ENCODE measurements at regions not wholly inside any gene's neighbourhood (a gene's known extent, or its start where the extent isn't known, plus 50 kb on each side); places are given as distances from the start of the nearest gene placed in this dataset.
"Not testable (repeated sequence)": the region's sequence is repeated elsewhere in the genome, so short reads cannot be mapped to it uniquely, and the experiment has no call there.

DNA sequence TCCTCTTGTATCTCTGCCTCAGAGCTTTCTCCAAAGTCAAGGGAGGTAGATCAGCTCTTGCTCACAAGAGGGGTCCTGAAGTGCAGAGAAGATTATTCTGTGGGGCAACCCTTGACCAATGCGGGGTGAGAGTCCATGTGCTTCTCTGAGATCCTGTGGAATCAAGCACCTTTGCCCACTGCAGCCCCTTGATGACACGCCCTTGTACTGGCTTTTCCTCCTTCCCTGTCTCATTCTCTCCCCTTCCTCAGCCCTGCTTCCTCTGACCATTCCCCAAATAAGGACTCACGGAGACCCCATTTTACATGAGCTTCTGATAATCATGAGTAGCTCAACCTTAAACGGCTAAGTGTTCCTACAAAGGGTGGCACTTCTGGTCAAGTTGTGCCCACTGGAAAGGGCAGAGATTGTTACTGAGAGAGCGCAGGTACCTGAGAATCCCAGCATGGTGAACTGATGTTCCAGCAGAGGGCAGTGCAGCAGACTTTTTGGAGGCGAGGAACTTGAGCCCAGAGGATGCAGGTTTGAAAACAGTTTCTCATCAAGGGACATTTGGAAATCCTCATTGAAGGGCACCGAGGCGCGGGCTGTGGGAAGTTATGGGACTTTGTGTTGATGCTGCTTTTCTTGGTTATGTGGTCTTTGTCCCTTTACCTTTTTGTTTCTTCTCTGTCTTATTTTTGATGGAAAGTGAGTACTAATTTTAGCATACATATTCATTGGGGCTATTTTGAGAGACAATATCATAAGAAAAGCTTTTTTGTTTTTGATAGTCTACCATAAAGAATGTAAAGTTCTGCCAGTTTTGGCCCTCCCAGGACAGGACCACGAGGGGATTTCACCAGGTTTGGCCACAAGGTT lies 201.3 kb downstream of the RBM46 start:
- DNase-seq (ENCODE audit: low read depth, low spot score) = peak; percentile 42

DNA sequence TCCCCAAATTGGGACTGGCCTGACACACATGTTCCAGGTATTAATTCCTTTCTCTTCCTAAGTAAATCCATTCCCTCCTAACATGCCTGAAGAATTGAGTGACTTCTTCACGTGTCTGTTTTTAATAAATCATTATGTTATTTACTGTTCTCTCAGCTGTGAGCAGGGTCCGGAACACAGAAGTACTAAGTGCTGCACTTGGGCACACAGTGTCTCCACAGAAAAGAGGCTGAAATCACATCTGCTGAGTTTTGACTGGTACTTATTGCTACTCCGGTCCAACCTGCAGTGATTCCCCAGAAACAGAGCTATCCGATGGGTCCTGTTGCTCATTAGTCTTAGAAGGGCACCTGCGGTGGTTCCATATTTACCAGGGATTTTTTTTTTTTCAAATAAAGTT lies 202.6 kb downstream of the RBM46 start:
- no peak for DNase-seq (ENCODE audit: low read depth, low spot score)

DNA sequence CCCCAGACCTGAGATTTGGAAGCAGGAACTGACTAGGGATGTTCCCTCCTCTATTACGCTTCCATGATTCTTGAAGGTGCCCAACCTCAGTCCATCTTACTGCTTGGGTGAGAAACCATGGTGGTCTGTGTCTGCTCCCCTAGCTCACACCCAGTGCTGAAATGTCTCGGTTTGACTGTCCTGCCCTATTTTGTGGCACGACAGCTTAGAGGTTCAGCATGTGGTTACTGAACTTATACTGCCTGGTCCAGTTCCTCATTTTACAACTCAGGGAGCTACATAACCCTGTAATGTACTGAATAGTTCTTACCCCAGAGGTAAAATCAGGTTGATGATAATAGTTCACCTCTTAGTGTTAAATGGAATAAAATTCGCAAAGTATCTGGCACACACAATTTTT lies 203.1 kb downstream of the RBM46 start:
- DNase-seq (ENCODE audit: low read depth, low spot score) = no peak

DNA sequence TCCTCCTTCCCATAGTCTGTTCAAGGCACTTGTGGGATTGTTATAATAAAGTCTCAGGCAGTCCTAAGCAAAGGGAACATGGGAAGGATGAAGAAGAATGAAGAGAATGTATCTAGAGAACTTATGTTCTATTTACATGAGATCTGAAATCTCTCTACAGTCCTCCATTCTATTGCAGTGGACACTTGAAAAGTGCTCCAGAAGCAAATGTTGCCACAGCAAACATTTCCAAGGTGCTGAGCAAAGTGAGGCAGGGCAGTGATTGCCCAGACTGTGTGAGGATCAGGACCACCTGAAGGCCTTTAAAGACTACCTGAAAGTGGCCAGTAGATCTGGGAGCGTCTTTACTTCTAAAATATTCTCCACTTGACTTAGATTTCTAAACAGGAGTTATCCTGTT lies 203.5 kb downstream of the RBM46 start:
- no peak for DNase-seq (ENCODE audit: low read depth, low spot score)

DNA sequence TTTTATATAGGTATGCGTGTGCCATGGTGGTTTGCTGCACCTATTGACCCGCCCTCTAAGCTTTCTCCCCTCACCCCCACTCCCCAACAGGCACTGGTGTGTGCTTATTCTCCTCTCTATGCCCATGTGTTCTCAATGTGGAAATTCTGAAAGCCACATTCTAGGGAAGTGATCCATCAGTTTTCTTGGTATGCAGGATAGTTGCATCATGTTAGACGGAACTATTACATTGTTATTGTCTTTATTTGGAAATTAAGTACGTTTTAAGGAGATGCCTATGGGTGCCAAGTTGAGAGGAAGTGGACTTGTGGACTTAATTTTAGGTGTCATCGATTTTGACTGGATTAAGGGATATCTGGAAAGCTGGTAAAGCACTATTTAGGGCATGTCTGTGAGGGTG lies 204.6 kb downstream of the RBM46 start:
- no peak for DNase-seq (ENCODE audit: low read depth, low spot score)

DNA sequence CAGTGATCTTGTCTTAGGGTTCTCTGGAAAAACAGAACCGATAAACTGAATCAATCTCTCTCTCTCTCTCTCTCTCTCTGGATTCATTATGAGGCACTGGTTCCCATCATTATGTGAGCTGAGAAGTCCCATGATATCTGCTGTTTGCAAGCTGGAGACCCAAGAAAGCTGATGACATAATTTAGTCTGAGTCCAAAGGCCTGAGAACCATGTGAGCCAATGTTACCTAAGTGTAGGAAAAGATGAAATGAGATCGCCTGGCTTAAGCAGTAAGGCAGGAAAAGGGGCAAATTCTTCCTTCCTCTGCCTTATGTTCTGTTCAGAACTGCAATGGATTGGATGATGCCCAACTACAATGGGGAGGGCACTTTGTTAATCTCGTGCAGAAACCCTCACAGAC lies 207.4 kb downstream of the RBM46 start:
- DNase-seq (ENCODE audit: low read depth, low spot score) = no peak

DNA sequence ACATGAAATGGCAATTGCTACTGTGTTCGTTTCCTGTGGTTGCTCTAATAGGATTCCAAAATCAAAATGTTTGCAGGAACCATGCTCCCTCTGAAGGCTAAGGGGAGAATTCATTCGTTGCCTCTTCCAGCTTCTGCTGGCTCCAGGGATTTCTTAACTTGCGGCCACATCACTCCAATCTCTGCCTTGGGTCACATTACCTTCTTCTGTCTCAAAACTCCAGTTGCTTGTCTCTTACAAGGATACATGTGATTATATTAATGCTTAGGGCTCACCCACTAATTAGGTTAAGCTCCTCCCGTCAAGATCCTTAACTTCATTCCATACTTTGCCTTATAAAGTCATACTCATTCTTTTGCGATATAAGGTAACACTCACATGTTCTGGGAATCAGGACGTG lies 208.4 kb downstream of the RBM46 start:
- DNase-seq (ENCODE audit: low read depth, low spot score) = no peak

DNA sequence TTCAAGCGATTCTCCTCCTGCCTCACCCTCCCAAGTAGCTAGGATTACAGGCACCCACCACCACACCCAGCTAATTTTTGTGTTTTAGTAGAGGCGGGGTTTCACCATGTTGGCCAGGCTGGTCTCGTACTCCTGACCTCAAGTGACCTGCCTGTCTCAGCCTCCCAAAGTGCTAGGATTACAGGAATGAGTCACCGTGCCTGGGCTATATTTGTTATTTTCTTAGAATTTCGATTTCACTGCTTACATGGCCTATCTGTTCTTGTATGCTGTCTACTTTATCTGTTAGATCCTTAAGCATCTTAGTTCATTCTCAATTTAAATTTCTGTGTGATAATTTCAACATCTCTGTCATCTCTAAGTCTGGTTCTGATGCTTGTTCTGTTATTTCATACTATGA lies 210.6 kb upstream of the NPY2R start:
- not testable (repeated sequence) for DNase-seq (ENCODE audit: low read depth, low spot score)

DNA sequence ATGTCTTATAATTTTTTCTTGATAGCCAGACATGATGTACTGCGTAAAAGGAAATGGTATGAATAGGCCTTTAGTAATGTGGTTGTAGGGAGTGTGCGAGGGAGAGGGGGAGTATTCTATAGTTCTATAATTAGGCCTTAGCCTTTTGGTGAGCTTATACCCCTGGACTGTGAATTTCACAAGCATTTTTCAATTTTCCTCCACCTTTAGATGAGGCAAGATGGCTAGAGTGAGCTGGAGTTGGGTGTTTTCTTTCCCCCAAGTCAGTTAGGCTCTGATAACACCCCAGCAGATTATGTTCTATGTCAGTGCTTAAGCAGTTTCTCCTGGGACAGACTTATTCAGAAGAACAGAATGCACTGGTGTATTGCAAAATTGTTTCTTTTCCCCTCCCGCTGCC lies 210.2 kb upstream of the NPY2R start:
- no peak for DNase-seq (ENCODE audit: low read depth, low spot score)

DNA sequence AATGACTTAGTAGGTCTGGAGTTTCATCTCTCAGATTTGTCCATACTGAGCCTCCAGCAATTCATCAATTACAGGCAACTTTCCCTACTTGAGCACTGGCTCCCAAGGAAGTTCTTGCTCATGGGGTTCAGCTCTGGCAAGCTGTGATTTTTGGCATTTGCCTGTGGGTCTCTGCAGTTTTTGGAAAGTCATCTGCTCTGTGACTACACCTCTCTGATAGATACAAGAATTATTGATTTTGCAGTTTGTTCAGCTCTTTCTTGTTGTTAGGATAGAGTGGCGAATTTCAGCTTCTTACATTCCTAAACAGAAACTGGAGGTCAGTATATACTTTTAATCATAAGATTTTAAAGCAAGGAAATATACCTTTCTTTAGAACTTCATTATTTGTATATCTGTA lies 209.7 kb upstream of the NPY2R start:
- DNase-seq (ENCODE audit: low read depth, low spot score) = no peak

DNA sequence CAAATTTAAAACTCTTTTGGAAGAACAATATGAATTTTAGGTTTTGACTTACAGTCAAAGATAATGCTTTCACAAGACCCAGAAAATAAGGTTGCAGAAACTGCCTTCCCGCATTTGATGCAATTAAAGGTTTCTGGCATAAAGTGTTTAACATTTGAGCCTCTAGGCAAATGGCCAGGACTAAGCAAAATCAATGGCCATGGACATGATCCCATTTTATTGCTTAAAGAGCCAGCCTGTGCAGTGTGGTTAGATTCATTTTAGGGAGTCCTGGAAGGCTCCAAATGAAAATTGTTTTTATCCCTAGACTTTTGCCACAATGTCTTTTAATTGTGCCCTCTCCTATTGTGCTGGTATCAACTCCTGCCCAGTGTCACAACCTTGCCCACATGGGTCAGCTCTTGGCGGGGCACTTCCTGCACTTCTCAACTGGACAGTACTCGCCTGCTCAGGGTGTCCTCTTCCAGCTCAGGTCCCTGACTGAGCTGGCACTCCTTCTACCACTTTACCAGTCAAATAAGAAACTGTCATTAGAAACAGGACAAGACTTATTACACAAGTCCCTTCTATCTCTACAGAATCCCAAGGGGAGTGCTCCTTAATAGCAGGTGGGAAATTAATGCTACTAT lies 208.4 kb upstream of the NPY2R start:
- DNase-seq (ENCODE audit: low read depth, low spot score) = no peak

DNA sequence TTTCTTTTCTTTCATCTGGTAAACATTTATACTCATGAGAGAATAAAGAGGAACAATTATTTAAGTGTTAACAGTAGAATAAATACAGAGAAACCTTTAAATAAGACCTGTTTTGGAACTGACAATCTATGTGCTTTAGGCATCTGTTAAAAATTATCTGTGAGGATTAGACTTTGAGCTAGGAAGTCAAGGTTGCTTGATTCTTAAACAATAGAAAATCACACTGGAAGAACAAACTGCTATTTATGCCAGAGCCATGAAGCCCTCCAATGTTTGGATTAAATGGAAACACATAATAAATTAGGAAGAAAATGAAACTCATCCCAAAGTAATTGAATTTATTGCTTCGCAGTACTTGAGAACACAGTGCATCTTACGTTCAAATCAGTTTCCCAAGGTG lies 207.2 kb upstream of the NPY2R start:
- DNase-seq (ENCODE audit: low read depth, low spot score) = no peak

DNA sequence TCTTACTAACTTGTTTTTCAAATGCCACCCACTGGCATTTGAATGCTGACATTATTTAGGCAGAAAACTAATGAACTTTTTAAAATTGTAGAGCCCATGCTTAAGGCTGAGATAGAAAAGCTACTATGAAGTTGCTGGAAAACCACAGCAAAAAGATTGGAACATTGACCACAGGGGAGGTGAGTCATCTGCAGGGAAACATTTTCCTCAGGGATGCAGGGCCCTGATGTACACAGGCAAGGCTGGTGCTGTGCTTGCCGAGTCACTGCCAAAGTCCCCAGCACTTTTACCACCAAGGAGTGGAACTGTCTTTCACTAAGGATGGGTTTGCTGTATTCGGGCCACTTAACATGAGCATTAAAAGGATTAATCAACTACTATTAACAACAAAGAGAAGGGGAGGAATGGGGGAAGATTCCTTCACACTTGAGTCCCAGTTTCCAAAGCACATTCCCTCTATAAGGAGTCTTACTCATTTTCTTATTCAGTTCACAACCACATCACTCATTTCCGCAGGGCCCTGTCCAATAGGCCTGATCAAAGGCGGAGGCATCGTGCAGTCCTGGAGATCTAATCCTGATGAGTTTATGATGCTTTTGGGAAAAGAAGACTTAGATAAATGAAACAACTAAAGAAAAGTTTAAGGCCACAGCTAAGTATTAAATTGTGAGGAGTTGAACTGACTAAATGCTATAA lies 202.9 kb upstream of the NPY2R start:
- no peak for DNase-seq (ENCODE audit: low read depth, low spot score)

DNA sequence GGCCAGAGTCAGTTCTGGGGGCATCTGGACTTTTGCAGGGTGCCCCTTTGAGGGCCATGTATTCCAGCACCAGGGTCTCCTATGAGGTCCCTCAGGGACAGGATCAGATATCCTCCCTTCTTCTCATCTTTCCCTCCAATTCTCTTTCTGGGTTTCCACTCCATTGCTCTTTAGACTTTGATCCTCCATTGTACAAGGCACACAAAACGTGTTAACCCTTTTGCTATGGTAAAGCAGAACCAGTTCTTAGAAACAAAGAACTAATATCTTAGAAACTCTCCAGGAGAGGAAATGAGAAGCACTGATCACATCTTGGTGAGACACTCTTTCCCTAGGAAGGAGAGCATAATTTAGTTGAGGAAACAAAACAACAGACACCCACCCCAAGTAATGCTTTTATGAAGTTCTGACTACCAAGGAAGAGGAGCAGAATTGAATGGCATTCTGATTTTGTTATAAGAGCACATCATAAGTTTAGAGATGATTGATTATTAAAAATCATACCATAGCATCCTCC lies 200.7 kb upstream of the NPY2R start:
- no peak for DNase-seq (ENCODE audit: low read depth, low spot score)

DNA sequence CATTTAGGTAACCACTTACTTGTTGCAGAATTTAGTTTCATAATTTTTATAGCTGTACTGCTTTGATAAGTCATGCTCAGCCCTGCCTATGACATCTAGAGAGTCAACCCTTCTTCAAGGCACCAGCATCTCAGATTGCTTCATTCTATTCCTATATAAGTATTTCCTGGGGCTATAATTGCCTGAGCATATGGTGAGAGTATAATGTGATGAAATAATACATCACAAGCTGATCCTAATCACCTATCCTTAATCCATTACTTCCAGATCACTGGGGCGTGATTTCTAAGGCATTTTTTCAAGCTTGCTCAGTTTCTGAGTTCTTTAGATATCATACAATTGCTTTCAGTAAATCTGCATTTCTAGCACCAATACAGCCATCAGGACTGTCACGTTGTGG lies 200.0 kb upstream of the NPY2R start:
- no peak for DNase-seq (ENCODE audit: low read depth, low spot score)

DNA sequence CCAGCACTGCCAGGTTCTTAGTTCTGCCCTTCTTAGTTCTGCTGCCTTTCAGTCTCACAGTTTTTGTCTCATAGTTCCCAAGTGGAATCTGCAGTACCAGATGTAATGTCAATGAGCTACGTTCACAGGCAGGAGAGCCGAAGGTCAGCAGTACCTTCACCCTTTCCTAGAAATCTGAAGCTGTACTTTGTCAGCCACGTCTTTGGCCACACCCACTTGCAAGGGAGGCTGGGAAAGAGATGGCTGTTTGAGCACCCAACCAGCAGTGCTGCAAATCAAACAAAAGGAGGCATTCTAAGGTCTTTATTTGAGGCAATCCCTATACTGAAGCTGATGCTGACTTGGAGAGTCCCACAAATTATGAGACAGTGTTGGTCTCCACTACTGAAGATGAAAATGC lies 199.1 kb upstream of the NPY2R start:
- no peak for DNase-seq (ENCODE audit: low read depth, low spot score)

DNA sequence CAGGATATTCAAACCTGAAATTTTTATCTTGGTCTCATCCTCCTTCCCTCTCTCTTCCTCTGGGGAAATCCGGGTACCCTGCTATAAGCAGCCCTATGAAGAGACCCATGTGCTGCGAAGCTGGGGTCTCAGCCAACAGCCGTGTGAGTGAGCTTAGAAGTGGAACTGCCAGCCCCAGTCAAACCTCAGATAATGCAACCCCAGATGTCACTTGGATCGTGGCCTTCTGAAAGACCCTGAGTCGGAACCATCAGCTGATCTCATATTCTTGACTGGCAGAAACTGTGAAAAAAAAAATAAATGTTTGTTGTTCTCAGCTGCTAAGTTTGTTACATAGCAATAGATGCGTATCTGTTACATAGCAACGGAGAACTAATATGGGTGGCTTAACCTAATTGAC lies 198.1 kb upstream of the NPY2R start:
- no peak for DNase-seq (ENCODE audit: low read depth, low spot score)

DNA sequence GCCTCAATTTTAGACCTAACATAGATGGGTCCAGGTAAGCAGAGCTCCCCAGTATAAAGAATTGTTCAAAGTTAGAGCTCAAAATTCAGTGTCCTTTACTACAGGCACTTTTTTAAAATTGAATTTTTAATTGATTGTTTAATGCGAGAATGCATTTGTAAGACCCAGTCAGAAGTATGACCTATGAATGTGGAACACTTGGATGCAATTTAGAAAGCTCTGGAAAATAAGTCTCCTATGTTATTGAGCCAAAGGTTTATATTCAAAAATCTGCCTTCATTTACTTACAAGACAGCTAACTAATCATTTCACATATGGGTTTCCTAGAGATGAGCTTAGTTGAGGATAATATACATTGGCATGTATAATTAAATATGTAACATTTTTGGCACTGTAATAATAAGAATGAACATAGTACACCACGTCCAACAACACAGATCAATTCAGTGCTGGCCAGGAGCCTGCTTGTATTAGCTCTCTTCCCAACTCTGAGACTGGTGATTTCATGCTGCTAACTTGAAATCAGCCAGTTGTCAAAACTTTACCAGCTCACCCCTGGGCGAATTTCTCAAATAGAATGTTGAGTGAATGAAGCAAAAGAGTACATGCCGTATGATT lies 197.2 kb upstream of the NPY2R start:
- DNase-seq (ENCODE audit: low read depth, low spot score) = no peak

DNA sequence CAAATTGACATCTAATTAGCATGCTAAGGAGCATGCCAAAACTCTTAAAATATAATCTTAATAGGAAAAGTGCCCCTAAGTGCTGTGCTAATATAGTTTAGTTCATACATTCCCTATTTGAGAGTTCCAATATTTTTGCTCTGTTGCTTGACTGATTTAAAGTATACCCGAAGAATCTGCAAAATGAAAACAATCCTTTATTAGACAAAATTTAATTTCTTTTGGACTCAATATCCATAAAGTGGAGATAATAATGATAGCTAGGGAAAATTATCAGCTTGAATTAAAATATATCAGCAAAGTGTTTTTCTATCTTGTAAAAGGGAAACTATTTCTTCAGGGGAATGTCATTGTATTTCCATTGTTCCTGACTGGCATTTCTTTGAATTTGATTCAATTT lies 196.0 kb upstream of the NPY2R start:
- DNase-seq (ENCODE audit: low read depth, low spot score) = no peak

DNA sequence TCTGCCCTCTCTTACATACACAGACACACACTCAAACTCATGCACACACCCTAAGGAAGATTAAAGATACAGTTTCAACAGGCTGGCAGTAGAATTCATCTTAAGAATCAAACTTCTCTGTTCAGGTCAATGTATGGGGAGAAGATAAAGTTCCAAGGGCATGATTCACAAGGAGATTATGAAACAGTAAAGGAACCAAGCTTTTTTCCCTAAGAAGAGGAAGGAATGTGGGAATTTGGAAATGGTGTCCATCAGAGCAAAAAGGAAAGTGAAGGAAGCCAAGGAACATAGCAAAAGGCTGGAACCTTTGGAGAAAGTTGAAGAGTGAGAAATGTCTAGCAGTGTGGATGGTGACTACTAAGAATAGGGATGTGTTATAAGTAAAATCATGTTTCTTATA lies 191.0 kb upstream of the NPY2R start:
- DNase-seq (ENCODE audit: low read depth, low spot score) = no peak

DNA sequence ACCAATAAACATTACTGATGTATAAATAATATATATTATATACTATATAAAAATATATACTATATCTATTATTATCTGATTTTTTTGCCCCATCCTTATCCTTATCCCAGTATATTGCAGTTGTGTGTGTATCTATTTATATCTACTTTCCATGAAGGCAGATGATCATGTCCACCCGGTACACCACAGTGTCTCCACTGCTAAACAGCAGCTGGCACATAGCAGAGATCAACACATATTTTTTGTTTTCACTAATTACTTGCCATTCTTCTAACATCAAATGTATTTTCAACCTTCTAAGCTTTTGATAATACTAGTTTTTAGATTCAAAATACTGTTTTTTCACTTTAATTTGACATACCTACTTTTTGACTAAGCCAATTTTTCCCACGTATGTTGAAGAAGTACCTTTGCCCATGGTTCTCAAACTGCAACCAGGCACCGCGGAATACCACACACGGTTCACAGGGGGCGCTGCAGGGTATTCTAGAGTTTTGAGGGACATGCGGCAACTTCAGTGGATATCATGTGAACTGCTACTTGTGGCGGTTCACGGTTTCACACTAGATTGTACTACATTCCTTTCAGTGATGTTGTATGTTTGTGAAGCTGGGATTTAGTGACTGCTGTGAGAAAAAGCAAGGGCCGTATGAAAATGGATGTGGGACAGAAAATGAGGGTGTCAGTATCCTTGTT lies 182.5 kb upstream of the NPY2R start:
- DNase-seq (ENCODE audit: low read depth, low spot score) = peak; percentile 23

DNA sequence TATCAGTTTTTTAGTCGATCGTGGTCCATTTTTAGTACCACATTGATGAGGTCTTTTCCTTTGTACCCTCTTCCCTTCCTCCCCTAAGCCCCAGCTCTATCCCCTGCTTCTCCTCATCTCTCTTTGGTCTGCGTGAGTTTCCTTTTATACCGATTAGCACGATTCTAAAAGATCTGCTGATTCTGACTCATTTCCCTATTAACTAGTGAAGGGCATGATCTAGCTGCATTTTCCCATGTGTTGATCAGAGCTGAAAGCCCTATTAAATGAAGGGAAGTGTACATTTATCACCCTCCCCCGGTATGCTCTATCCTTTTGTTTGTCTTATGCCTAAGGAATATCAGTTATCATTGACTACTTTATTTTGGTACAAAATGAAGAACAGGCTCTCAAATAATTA lies 181.7 kb upstream of the NPY2R start:
- no peak for DNase-seq (ENCODE audit: low read depth, low spot score)

Measured in iPS DF 19.7 (cell line).